Neural progenitor cell (in vitro differentiated cells): ENCODE measurements at regions not wholly inside any gene's neighbourhood (a gene's known extent, or its start where the extent isn't known, plus 50 kb on each side); places are given as distances from the start of the nearest gene placed in this dataset.
A peak's percentile ranks its signal among the peaks of the same experiment; 100 is the strongest.

Source experiments
- DNase-seq: peaks from one replicate; pipeline ENCODE4 v3.0.0-alpha.2; 2016; ENCODE audit warnings: low spot score
- H2AFZ ChIP-seq: fragments of 200-600 bp; sonication (generic); replicated peaks from 2 replicates; pipeline ENCODE4 v1.6.1; 2016; ENCODE audit warnings: antibody characterized with exemption
- H3F3A ChIP-seq: fragments of 200-600 bp; sonication (generic); 2 replicates; pipeline ENCODE4 v1.6.1; 2016; ENCODE audit warnings: antibody characterized with exemption, low read depth
- H3K27ac ChIP-seq: fragments of 200-600 bp; sonication (generic); 2 replicates; pipeline ENCODE4 v1.5.1; 2016; ENCODE audit warnings: mild to moderate bottlenecking
- H3K27me3 ChIP-seq: fragments of 200-600 bp; sonication (generic); 2 replicates; pipeline ENCODE4 v1.6.1; 2016; ENCODE audit warnings: mild to moderate bottlenecking, moderate library complexity
- H3K36me3 ChIP-seq: fragments of 200-600 bp; sonication (generic); 2 replicates; pipeline ENCODE4 v1.5.1; 2016
- H3K4me1 ChIP-seq: fragments of 200-600 bp; sonication (generic); 2 replicates; pipeline ENCODE4 v1.6.1; 2016; ENCODE audit warnings: mixed run types
- H3K4me2 ChIP-seq: fragments of 200-600 bp; sonication (generic); 2 replicates; pipeline ENCODE4 v1.6.1; 2016
- H3K4me3 ChIP-seq: fragments of 200-600 bp; sonication (generic); 2 replicates; pipeline ENCODE4 v1.5.1; 2016
- H3K79me2 ChIP-seq: fragments of 200-600 bp; sonication (generic); 2 replicates; pipeline ENCODE4 v1.6.1; 2016; ENCODE audit warnings: low read depth
- H3K9ac ChIP-seq: fragments of 200-600 bp; sonication (generic); 2 replicates; pipeline ENCODE4 v1.6.1; 2016
- H3K9me3 ChIP-seq: fragments of 200-600 bp; sonication (generic); 2 replicates; pipeline ENCODE4 v1.5.1; 2016; ENCODE audit warnings: low read depth
- H4K20me1 ChIP-seq: fragments of 200-600 bp; sonication (generic); 2 replicates; pipeline ENCODE4 v1.6.1; 2016; ENCODE audit warnings: low read depth
- H3K27ac Mint-ChIP-seq: 3 replicates; pipeline ENCODE4 v1.8.0; 2021; ENCODE audit warnings: mixed read lengths
- H3K27me3 Mint-ChIP-seq: 2 replicates; pipeline ENCODE4 v1.8.0; 2022; ENCODE audit warnings: low read depth, mild to moderate bottlenecking, inconsistent platforms, moderate library complexity, mixed read lengths; ENCODE audit not compliant: insufficient read depth
- H3K36me3 Mint-ChIP-seq: 3 replicates; pipeline ENCODE4 v1.8.0; 2021; ENCODE audit warnings: mixed read lengths
- H3K4me1 Mint-ChIP-seq: 3 replicates; pipeline ENCODE4 v1.8.0; 2021; ENCODE audit warnings: mixed read lengths
- H3K4me3 Mint-ChIP-seq: 3 replicates; pipeline ENCODE4 v1.8.0; 2021; ENCODE audit warnings: mild to moderate bottlenecking, moderate library complexity, mixed read lengths
- H3K9me3 Mint-ChIP-seq: 3 replicates; pipeline ENCODE4 v1.8.0; 2020; ENCODE audit warnings: mixed read lengths
- CTCF ChIP-seq: fragments of 200-600 bp; sonication (generic); IDR thresholded peaks from 2 replicates; pipeline ENCODE4 v1.5.1; 2017; ENCODE audit warnings: antibody characterized with exemption, mild to moderate bottlenecking
- EZH2 ChIP-seq: fragments of 200-600 bp; sonication (generic); IDR thresholded peaks from 2 replicates; pipeline ENCODE4 v1.6.1; 2017; ENCODE audit warnings: antibody characterized with exemption, mild to moderate bottlenecking, moderate library complexity
- EZH2phosphoT487 ChIP-seq: fragments of 200-600 bp; sonication (generic); IDR thresholded peaks from 2 replicates; pipeline ENCODE4 v1.6.1; 2017; ENCODE audit warnings: antibody characterized with exemption

GRCh38 chr2:82257796-82258555, 1953.4 kb upstream of the LRRTM1 start:
- Mint-ChIP-seq H3K27me3 (no peaks in the 10 kb centered on the region), H3K9me3 (peaks cover 6% of the 10 kb centered on the region), H3K4me3 (no peak overlapping the region), H3K4me1 (peaks cover 19% of the 10 kb centered on the region), H3K27ac (no peak overlapping the region), H3K36me3 (no peaks in the 10 kb centered on the region)
- Histone ChIP-seq H3K4me3 (no peak overlapping the region), H3K9me3 (no peaks in the 10 kb centered on the region), H3K27ac (no peak overlapping the region), H3K36me3 (no peaks in the 10 kb centered on the region), H4K20me1 (no peaks in the 10 kb centered on the region), H3K4me2 (no peak overlapping the region), H3K9ac (no peak overlapping the region), H3K4me1 (no peaks in the 10 kb centered on the region), H3K27me3 (no peaks in the 10 kb centered on the region), H2AFZ (no peak overlapping the region), H3F3A (no peaks in the 10 kb centered on the region), H3K79me2 (no peaks in the 10 kb centered on the region)
- TF ChIP-seq EZH2phosphoT487 (no peak), CTCF (no peak), EZH2 (no peak)
- no peak for DNase-seq

- Histone ChIP-seq H3K4me3 (no peak overlapping the region), H3K9me3 (peaks cover 2% of the 10 kb centered on the region), H3K9ac (no peak overlapping the region), H3K27ac (no peak overlapping the region), H2AFZ (no peak overlapping the region), H3F3A (no peaks in the 10 kb centered on the region), H3K4me1 (no peaks in the 10 kb centered on the region), H4K20me1 (no peaks in the 10 kb centered on the region), H3K27me3 (no peaks in the 10 kb centered on the region), H3K36me3 (no peaks in the 10 kb centered on the region), H3K79me2 (no peaks in the 10 kb centered on the region), H3K4me2 (no peak overlapping the region)
- Mint-ChIP-seq H3K4me3 (no peak overlapping the region), H3K4me1 (peaks cover 19% of the 10 kb centered on the region), H3K36me3 (no peaks in the 10 kb centered on the region), H3K9me3 (peaks cover 9% of the 10 kb centered on the region), H3K27me3 (no peaks in the 10 kb centered on the region), H3K27ac (peak overlapping the region; percentile 58)
- TF ChIP-seq CTCF (no peak), EZH2 (no peak), EZH2phosphoT487 (no peak)
- no peak for DNase-seq
Observed at GRCh38 chr2:82256983-82257632, 1952.6 kb upstream of the LRRTM1 start.

DNA sequence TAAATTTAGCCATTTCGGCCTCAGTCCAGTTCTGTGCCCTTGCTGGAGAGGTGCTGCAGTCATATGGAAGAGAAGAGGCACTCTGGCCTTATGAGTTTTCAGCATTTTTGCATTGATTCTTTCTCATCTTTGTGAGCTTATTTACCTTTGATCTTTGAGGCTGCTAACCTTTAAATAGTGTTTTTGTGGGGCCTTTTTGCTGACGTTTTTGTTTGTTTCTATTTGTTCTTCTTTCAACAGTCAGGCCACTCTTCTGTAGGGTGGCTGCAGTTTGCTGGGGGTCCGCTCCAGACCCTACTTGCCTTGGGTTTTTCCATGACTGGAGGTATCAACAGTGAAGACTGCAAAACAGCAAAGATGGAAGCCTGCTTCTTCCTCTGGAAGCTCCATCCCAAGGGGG, 1951.7 kb upstream of the LRRTM1 start:
- Histone ChIP-seq H3F3A (no peaks in the 10 kb centered on the region), H2AFZ (no peak overlapping the region), H3K9ac (no peak overlapping the region), H3K79me2 (no peaks in the 10 kb centered on the region), H3K4me2 (no peak overlapping the region), H3K9me3 (peaks cover 6% of the 10 kb centered on the region), H3K4me3 (no peak overlapping the region), H3K27me3 (no peaks in the 10 kb centered on the region), H4K20me1 (no peaks in the 10 kb centered on the region), H3K4me1 (no peaks in the 10 kb centered on the region), H3K36me3 (no peaks in the 10 kb centered on the region), H3K27ac (no peak overlapping the region)
- H3K9me3 Mint-ChIP-seq = peaks cover 15% of the 10 kb centered on the region
- no peak overlapping the region for H3K4me3 Mint-ChIP-seq
- H3K36me3 Mint-ChIP-seq = no peaks in the 10 kb centered on the region
- peaks cover 19% of the 10 kb centered on the region for H3K4me1 Mint-ChIP-seq
- TF ChIP-seq CTCF (no peak), EZH2 (no peak), EZH2phosphoT487 (no peak)
- DNase-seq = no peak
- H3K27ac Mint-ChIP-seq = no peak overlapping the region
- peaks cover under 1% of the 10 kb centered on the region for H3K27me3 Mint-ChIP-seq
